Posterior cingulate gyrus (tissue), 11 donors: ENCODE measurements at regions not wholly inside any gene's neighbourhood (a gene's known extent, or its start where the extent isn't known, plus 50 kb on each side); places are given as distances from the start of the nearest gene placed in this dataset.
"Not testable (repeated sequence)": the region's sequence is repeated elsewhere in the genome, so short reads cannot be mapped to it uniquely, and the experiment has no call there.

Source experiments
- DNase-seq, 10 donors: peaks; one replicate each; pipeline versions ENCODE4 v3.0.0 to v3.0.0-alpha.2; 2020 to 2021; ENCODE audit warnings: mixed read lengths in 3 of 10
- intact Hi-C: fragments of 100-400 bp; cut with DNase I; formaldehyde crosslinking; loops from one replicate; pipeline ENCODE4 v1.15.1; 2023

DNA sequence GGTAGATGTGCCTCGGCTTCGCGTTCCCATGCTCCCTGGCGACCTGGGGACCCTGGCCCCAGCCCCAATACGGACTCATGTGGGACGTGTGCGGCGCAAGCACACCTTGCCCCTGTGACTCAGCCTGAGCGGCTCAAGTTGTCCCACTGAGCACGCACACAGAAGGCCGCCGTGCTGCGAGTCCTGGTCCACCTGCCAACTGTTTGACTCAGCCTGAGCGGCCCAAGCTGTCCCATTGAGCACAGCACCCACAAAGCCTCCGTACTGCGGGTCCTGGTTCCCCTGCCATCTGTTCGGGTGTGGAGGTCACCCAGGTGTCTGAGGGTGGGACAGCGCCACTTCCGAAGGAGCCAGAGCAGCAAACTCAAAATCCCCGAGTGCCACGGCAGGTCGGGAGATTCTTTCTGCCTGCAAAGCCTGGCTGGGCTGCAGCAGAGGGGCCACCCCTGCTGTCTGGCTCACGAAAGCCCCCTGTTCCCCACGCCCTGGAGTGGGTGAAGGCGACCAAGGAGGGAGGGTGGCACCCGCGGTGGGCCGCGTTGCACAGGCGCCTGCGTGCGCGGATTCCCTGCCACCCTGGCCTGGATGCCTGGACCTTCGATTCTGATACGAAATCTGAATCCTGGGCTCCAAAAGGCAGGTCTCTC, 362.6 kb upstream of the DEFB115 start:
- DNase-seq, result peak in 2 of 10 donors; percentile 70 to 76
- intact Hi-C loops, result not testable (repeated sequence)

DNA sequence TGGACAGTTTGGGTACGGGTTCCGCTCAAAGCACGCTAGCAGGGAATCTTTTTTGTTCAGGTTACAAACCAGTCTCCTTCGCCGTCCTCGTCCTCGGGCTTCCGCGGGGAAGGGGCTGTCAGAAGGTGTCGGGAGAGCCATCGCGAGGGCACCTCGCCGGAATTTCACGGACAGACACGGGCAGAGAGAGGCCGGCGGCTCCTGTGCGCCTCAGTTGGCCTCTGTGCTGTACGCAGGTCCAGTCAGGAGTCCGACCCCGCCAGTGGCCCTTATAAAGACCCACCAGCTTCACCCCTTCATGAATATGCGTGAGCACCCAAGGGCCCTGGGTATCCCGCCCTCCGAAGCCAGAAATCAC, 362.1 kb upstream of the DEFB115 start:
- intact Hi-C loops, result not testable (repeated sequence)
- DNase-seq, result peak in 2 of 10 donors; percentile 65 to 75

GRCh38 chr20:30899370-30900079, 357.9 kb upstream of the DEFB115 start:
- DNase-seq, result peak in 1 of 10 donors; percentile 62
- intact Hi-C loops, result not testable (repeated sequence)

DNA sequence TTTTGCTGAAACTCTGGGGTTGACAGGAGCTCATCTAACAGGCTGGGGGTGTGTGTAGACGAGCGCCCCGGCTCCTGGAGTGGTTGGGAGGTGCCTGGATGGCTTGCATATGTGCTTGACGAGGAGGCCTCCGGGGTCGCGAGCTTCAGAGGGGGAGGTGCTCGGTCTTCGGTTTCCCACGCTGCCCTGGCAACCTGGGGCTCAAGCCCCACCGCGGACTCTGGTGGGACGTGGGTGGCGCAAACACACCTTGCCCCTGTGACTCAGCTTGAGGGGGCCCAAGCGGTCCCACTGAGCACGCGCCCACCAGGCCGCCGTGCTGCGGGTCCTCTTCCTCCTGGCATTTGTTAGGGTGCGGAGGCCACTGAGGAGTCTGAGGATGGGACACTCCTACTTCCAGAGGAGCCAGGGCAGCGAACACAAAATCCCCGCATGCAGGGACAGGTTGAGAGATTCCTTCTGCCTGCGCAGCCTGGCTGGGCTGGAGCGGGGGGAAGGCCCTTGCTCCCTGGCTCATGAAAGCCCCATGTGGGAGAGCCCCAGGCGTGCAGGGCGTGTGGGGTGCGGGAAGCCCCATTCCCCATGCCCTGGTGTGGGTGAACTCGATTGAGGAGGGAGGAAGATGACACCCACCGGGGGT, 357.3 kb upstream of the DEFB115 start:
- DNase-seq, result peak in 2 of 10 donors; percentile 56 to 68
- intact Hi-C loops, result not testable (repeated sequence)

GRCh38 chr20:30905231-30905630, 352.2 kb upstream of the DEFB115 start:
- intact Hi-C loops, result not testable (repeated sequence)

GRCh38 chr20:30910937-30911725, 346.3 kb upstream of the DEFB115 start:
- intact Hi-C loops, result no loop called here
- peak in 1 of 10 donors; percentile 48 for DNase-seq

More at GRCh38 chr20:30905231-30905630, 352.2 kb upstream of the DEFB115 start:
- peak in 1 of 10 donors; percentile 75 for DNase-seq

DNA sequence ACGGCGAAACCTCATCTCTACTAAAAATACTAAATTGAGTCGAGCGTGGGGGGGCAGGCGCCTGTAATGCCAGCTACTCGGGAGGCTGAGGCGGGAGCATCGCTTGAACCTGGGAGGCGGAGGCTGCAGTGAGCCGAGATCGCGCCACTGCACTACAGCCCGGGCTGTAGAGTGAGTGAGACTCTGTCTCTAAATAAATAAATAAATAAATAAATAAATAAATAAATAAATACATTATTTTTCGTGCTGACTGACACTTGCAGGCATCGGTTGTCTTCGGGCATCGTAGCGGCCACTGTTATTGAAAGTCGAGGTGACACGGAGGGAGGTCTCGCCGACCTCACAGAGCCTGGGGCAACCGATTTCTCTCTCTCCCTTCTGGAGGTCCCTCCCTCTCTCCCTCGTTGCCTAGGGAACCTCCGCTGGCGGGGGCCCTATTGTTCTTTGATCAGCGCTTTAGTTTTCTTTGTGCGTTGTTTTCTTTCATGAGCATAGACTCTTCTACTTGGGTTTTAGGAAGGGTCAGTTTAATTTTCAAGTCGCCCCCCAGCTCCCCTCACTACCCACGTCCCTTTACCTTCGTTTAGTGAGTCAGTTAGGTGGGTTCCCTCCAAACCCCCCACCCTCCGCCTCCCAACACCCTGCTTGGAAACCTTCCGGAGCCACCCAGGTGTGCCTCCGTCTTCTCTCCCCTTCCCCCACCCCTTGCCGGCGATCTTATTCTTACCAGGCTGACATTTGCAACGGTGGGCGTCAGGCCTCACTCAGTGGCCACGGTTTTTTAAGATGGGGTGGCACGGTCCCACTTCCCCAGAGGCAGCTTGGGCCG, 345.4 kb upstream of the DEFB115 start:
- peak in 2 of 10 donors; percentile 45 to 71 for DNase-seq
- intact Hi-C loops, result not testable (repeated sequence)

DNA sequence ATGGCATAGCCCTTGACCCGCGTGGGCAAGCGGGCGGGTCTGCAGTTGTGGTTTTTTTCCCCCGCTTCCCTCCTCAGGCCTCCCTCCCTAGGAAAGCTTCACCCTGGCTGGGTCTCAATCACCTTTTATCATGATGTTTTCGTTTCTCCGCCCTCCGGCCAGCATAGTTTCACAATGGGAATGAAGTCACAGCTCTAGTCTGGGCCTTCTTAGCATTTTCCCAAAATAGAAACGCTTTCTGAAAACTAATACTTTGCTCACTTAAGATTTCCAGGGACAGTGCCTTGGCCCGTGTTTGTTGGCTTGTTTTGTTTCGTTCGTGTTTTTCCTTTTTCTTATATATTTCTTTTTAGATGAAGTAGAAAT, 344.8 kb upstream of the DEFB115 start:
- DNase-seq, intact Hi-C loops: not testable (repeated sequence)

DNA sequence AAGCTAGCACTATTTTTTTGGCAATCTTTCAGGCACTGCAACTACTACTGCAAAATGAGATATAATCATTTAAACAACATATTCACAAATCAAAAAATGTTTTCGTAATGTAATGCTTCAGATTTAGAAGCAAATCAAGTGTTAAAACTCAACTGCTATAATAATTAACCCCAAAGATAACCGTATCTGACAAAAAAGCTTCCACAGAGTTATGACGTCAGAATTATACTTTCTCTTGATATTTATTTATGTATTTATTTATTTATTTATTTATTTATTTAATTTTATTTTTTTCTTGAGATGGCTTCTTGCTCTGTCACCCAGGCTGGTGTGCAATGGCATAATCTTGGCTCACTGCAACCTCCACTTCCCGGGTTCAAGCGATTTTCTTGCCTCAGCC, 341.1 kb upstream of the DEFB115 start:
- intact Hi-C loops, DNase-seq: not testable (repeated sequence)

DNA sequence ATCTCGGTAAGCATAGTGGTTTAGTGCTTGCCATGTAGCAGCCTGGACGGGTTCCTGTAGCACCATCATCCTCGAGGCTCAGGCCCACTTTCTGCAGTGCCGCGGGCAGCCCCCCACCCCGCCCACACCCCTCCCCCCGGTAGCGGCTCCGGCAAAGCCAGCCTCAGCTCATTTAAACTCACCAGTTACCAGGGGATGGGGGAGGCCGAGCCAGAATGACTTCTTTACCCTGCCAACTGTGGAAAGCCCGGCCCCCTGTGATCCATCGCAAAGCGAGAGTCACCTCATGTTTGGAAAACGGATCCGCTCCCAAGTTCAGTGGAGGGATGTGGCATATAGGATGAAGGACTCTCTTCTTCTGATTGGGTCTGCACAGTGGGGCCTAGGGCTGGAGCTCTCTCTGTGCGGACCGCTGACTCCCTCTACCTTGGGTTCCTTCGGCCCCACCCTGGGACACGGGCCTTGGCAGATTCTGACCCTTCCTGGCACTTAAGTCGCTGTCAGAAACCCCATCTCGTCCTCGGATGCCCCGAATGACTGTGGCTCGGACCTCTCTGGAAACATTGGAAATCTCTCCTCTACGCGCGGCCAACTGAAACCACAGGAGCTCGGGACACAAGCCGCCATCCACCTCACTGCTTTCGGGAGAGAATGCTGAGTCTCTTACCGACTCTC, 337.8 kb upstream of the DEFB115 start:
- peak in 2 of 10 donors; percentile 52 to 63 for DNase-seq
- intact Hi-C loops, result no loop called here

- intact Hi-C loops, result no loop called here
- peak in 3 of 10 donors; percentile 54 to 84 (median 68) for DNase-seq
Measured at GRCh38 chr20:30921286-30922071, 336.0 kb upstream of the DEFB115 start.

- DNase-seq, result peak in 3 of 10 donors; percentile 38 to 77 (median 57)
- intact Hi-C loops, result no loop called here
Measured at GRCh38 chr20:30922129-30922528, 335.3 kb upstream of the DEFB115 start.

DNA sequence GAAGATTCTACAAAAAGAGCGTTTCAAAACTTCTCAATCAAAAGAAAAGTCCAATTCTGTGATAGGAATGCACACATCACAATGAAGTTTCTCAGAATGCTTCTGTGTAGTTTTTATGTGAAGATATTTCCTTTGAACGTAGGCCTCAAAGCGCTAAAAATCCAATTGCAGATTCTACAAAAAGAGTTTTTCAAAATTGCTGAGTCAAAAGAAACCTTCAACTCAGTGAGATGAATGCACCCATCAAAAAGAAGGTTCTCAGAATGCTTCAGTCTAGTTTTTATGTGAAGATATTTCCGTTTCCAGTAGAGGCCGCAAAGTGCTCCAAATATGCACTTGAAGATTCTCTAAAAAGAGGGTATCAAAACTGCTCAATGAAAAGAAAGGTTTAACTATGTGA, 319.7 kb upstream of the DEFB115 start:
- intact Hi-C loops, result no loop called here
- no peak for DNase-seq

DNA sequence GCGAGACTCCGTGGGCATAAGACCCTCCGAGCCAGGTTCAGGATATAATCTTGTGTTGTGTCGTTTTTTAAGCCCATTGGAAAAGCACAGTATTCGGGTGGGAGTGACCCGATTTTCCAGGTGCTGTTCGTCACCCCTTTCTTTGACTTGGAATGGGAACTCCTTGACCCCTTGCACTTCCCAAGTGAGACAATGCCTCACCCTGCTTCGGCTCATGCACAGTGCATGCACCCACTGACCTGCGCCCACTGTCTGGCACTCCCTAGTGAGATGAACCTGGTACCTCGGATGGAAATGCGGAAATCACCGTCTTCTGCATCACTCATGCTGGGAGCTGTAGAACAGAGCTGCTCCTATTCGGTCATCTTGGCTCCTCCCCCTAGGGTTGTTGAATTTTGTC, 307.7 kb upstream of the DEFB115 start:
- intact Hi-C loops, result no loop called here
- peak in 1 of 10 donors; percentile 22 for DNase-seq

- intact Hi-C loops, DNase-seq: not testable (repeated sequence)
Measured at GRCh38 chr20:30951088-30951487, 306.4 kb upstream of the DEFB115 start.

DNA sequence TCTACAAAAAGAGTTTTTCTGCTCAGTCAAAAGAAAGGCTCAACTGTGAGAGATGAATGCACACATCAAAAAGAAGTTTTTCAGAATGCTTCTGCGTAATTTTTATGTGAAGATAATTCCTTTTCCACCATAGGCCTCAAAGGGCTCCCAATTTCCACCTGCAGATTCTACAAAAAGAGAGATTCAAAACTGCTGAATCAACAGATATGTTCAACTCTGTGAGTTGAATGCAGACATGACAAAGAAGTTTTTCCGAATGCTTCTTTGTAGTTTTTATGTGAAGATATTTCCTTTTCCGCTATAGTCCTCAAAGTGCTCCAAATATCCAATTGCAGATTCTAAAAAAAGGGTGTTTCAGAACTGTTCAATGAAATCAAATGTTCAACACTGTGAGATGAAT, 300.8 kb upstream of the DEFB115 start:
- intact Hi-C loops, DNase-seq: not testable (repeated sequence)

DNA sequence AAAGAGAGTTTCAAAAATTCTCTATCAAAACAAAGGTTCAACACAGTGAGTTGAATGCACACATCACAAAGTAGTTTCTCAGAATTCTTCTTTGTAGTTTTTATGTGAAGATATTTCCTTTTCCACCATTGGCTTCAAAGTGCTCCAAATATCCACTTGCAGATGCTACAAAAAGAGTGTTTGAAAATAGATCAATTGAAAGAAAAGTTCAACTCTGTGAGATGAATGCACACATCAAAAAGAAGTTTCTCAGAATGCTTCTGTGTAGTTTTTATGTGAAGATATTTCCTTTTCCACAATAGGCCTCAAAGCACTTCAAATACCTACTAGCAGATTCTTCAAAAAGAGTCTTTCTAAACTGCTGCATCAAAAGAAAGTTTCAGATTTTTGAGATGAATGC, 298.3 kb upstream of the DEFB115 start:
- intact Hi-C loops, DNase-seq: not testable (repeated sequence)

GRCh38 chr20:30963591-30963990, 293.9 kb upstream of the DEFB115 start:
- DNase-seq, result no peak
- intact Hi-C loops, result no loop called here
